ENCODE measurements at regions not wholly inside any gene's neighbourhood (a gene's known extent, or its start where the extent isn't known, plus 50 kb on each side); places are given as distances from the start of the nearest gene placed in this dataset.

- no peak for DNase-seq (ENCODE audit: low read depth)
Observed at GRCh38 chr4:129167640-129168260, 71.8 kb downstream of the C4orf33 start.

- DNase-seq (ENCODE audit: low read depth), result no peak
Observed at GRCh38 chr4:129172181-129172580, 76.2 kb downstream of the C4orf33 start.

GRCh38 chr4:129176864-129177263 is 80.9 kb downstream of the C4orf33 start:
- no peak for DNase-seq (ENCODE audit: low read depth)

GRCh38 chr4:129179276-129179675 is 83.3 kb downstream of the C4orf33 start:
- DNase-seq (ENCODE audit: low read depth), result no peak

- DNase-seq (ENCODE audit: low read depth), result no peak
Observed at GRCh38 chr4:129189630-129190029, 93.7 kb downstream of the C4orf33 start.

- DNase-seq (ENCODE audit: low read depth), result no peak
Observed at GRCh38 chr4:129193357-129194100, 97.6 kb downstream of the C4orf33 start.

- DNase-seq (ENCODE audit: low read depth), result no peak
Observed at GRCh38 chr4:129208481-129208880, 112.5 kb downstream of the C4orf33 start.

- no peak for DNase-seq (ENCODE audit: low read depth)
Observed at GRCh38 chr4:129213692-129214091, 117.7 kb downstream of the C4orf33 start.

- DNase-seq (ENCODE audit: low read depth), result no peak
Observed at GRCh38 chr4:129218360-129218759, 122.4 kb downstream of the C4orf33 start.

GRCh38 chr4:129218897-129219296 is 122.9 kb downstream of the C4orf33 start:
- no peak for DNase-seq (ENCODE audit: low read depth)

- DNase-seq (ENCODE audit: low read depth), result no peak
Observed at GRCh38 chr4:129220254-129220653, 124.3 kb downstream of the C4orf33 start.

- no peak for DNase-seq (ENCODE audit: low read depth)
Observed at GRCh38 chr4:129223945-129224344, 128.0 kb downstream of the C4orf33 start.

- DNase-seq (ENCODE audit: low read depth), result no peak
Observed at GRCh38 chr4:129230846-129231245, 134.9 kb downstream of the C4orf33 start.

- no peak for DNase-seq (ENCODE audit: low read depth)
Observed at GRCh38 chr4:129231945-129232588, 136.1 kb downstream of the C4orf33 start.

- no peak for DNase-seq (ENCODE audit: low read depth)
Observed at GRCh38 chr4:129232589-129233337, 136.8 kb downstream of the C4orf33 start.

- DNase-seq (ENCODE audit: low read depth), result no peak
Observed at GRCh38 chr4:129233691-129234090, 137.7 kb downstream of the C4orf33 start.

- no peak for DNase-seq (ENCODE audit: low read depth)
Observed at GRCh38 chr4:129236351-129236750, 140.4 kb downstream of the C4orf33 start.

- no peak for DNase-seq (ENCODE audit: low read depth)
Observed at GRCh38 chr4:129239088-129239487, 143.1 kb downstream of the C4orf33 start.

- no peak for DNase-seq (ENCODE audit: low read depth)
Observed at GRCh38 chr4:129240816-129241215, 144.9 kb downstream of the C4orf33 start.

- DNase-seq (ENCODE audit: low read depth), result no peak
Observed at GRCh38 chr4:129246145-129246544, 150.2 kb downstream of the C4orf33 start.

- DNase-seq (ENCODE audit: low read depth), result no peak
Observed at GRCh38 chr4:129246910-129247461, 151.0 kb downstream of the C4orf33 start.

GRCh38 chr4:129248621-129249020 is 152.7 kb downstream of the C4orf33 start:
- no peak for DNase-seq (ENCODE audit: low read depth)
